Erythroblast (primary cell): ENCODE measurements at regions not wholly inside any gene's neighbourhood (a gene's known extent, or its start where the extent isn't known, plus 50 kb on each side); places are given as distances from the start of the nearest gene placed in this dataset.

Experiments used
- GATA1 ChIP-seq: IDR thresholded peaks from 2 replicates; pipeline ENCODE4 v1.6.1; 2011; ENCODE audit warnings: low read depth, mild to moderate bottlenecking, control low read depth, low read length, moderate library complexity
- POLR2A ChIP-seq: IDR thresholded peaks from 2 replicates; pipeline ENCODE4 v1.6.1; 2011; ENCODE audit warnings: mild to moderate bottlenecking, low read length

GRCh38 chr10:42888504-42889095 is 106.0 kb downstream of the BMS1 start:
- TF ChIP-seq POLR2A (no peak), GATA1 (no peak)
